IMR-90 (cell line): ENCODE measurements at regions not wholly inside any gene's neighbourhood (a gene's known extent, or its start where the extent isn't known, plus 50 kb on each side); places are given as distances from the start of the nearest gene placed in this dataset.

Source experiments
- ATAC-seq: fragments of 200-7000 bp; cut with Tn5 transposase; 2 replicates; pipeline ENCODE4 v1.9.1; 2020; ENCODE audit warnings: low read depth, mild to moderate bottlenecking, moderate library complexity
- BruUV-seq: library from RNA; stranded (reverse); fragments of 400-500 nt; replicated peaks from 2 replicates; lab custom pipeline; 2021; lab: Mats Ljungman, UMichigan
- CTCF ChIA-PET: fragments of 300-600 bp; formaldehyde crosslinking; extraction: SDS; loops from one replicate; lab custom pipeline; 2021; ENCODE audit warnings: antibody characterized with exemption; lab: Yijun Ruan, JAX
- POLR2A ChIA-PET: fragments of 300-600 bp; sonication (Branson Sonifier 250); formaldehyde crosslinking; loops from one replicate; lab custom pipeline; 2022; ENCODE audit warnings: antibody characterized with exemption; ENCODE audit not compliant: unreplicated experiment; lab: Charles Lee
- DNase-seq: peaks from one replicate; pipeline ENCODE4 v3.0.0; 2013
- H2AFZ ChIP-seq: replicated peaks from 2 replicates; pipeline ENCODE3; 2013; ENCODE audit warnings: low read length, mild to moderate bottlenecking; ENCODE audit not compliant: poor library complexity
- H2AK5ac ChIP-seq: 2 replicates; pipeline ENCODE4 v1.6.1; 2013; ENCODE audit warnings: low read depth, low read length, inconsistent platforms
- H2AK9ac ChIP-seq: replicated peaks from 2 replicates; pipeline ENCODE3; 2013; ENCODE audit warnings: mild to moderate bottlenecking, low read depth, low read length, moderate library complexity; ENCODE audit not compliant: poor library complexity
- H2BK120ac ChIP-seq: 2 replicates; pipeline ENCODE4 v1.6.1; 2013; ENCODE audit warnings: low read depth, low read length, inconsistent platforms
- H2BK15ac ChIP-seq: 3 replicates; pipeline ENCODE4 v1.6.1; 2013; ENCODE audit warnings: low read depth, low read length, inconsistent platforms
- H2BK20ac ChIP-seq: 2 replicates; pipeline ENCODE4 v1.6.1; 2013; ENCODE audit warnings: low read depth, mild to moderate bottlenecking, inconsistent platforms, low read length, moderate library complexity
- H2BK5ac ChIP-seq: 2 replicates; pipeline ENCODE4 v1.6.1; 2013; ENCODE audit warnings: mild to moderate bottlenecking, low read depth, low read length, inconsistent platforms; ENCODE audit not compliant: poor library complexity, severe bottlenecking
- H3K14ac ChIP-seq: replicated peaks from 2 replicates; pipeline ENCODE4 v1.6.1; 2013; ENCODE audit warnings: low read depth, low read length, inconsistent platforms
- H3K18ac ChIP-seq: 2 replicates; pipeline ENCODE4 v1.6.1; 2013; ENCODE audit warnings: low read depth, low read length, control low read depth
- H3K23ac ChIP-seq: 2 replicates; pipeline ENCODE4 v1.6.1; 2013; ENCODE audit warnings: low read depth, low read length, inconsistent platforms
- H3K27ac ChIP-seq: 2 replicates; pipeline ENCODE4 v1.5.1; 2013; ENCODE audit warnings: mild to moderate bottlenecking, control low read depth, low read length; ENCODE audit not compliant: insufficient read depth
- H3K27me3 ChIP-seq: 2 replicates; pipeline ENCODE4 v1.6.1; 2013; ENCODE audit warnings: low read length; ENCODE audit not compliant: control insufficient read depth, insufficient read depth
- H3K36me3 ChIP-seq: 2 replicates; pipeline ENCODE4 v1.6.1; 2013; ENCODE audit warnings: low read length, mixed read lengths; ENCODE audit not compliant: control insufficient read depth, insufficient read depth
- H3K4ac ChIP-seq: 2 replicates; pipeline ENCODE4 v1.6.1; 2013; ENCODE audit warnings: low read depth, low read length, inconsistent platforms
- H3K4me1 ChIP-seq: 2 replicates; pipeline ENCODE4 v1.6.1; 2013; ENCODE audit warnings: low read length, mixed read lengths; ENCODE audit not compliant: control insufficient read depth, insufficient read depth
- H3K4me2 ChIP-seq: 2 replicates; pipeline ENCODE4 v1.6.1; 2013; ENCODE audit warnings: low read depth, mild to moderate bottlenecking, control low read depth, low read length, moderate library complexity
- H3K4me3 ChIP-seq: 2 replicates; pipeline ENCODE4 v1.5.1; 2013; ENCODE audit warnings: low read depth, mild to moderate bottlenecking, control low read depth, low read length, moderate library complexity; ENCODE audit not compliant: insufficient read depth
- H3K56ac ChIP-seq: 2 replicates; pipeline ENCODE4 v1.6.1; 2013; ENCODE audit warnings: low read length, inconsistent platforms; ENCODE audit not compliant: insufficient read depth; ENCODE audit errors: extremely low read depth
- H3K79me1 ChIP-seq, 2 experiments: 2 replicates each; pipeline ENCODE4 v1.6.1; 2013; ENCODE audit warnings: low read length in 2 of 2, inconsistent platforms in 1 of 2, low read depth in 1 of 2
- H3K9ac ChIP-seq: 2 replicates; pipeline ENCODE4 v1.6.1; 2013; ENCODE audit warnings: low read depth, low read length, control low read depth
- H3K9me1 ChIP-seq: 2 replicates; pipeline ENCODE4 v1.6.1; 2013; ENCODE audit warnings: low read length, inconsistent platforms; ENCODE audit not compliant: insufficient read depth
- H3K9me3 ChIP-seq: 2 replicates; pipeline ENCODE4 v1.6.1; 2013; ENCODE audit warnings: low read length; ENCODE audit not compliant: control insufficient read depth, insufficient read depth
- H4K20me1 ChIP-seq: 2 replicates; pipeline ENCODE4 v1.6.1; 2013; ENCODE audit warnings: low read length, inconsistent platforms; ENCODE audit not compliant: insufficient read depth
- H4K5ac ChIP-seq: 2 replicates; pipeline ENCODE4 v1.6.1; 2013; ENCODE audit warnings: mild to moderate bottlenecking, low read depth, low read length, control low read depth
- H4K8ac ChIP-seq, 2 experiments: 2 replicates each; pipeline ENCODE4 v1.6.1; 2013; ENCODE audit warnings: low read depth in 2 of 2, low read length in 2 of 2, control low read depth in 1 of 2, inconsistent platforms in 1 of 2
- H4K91ac ChIP-seq: 2 replicates; pipeline ENCODE4 v1.6.1; 2013; ENCODE audit warnings: low read depth, low read length, inconsistent platforms; ENCODE audit not compliant: insufficient read depth
- BHLHE40 ChIP-seq: fragments of 150-350 bp; IDR thresholded peaks from 2 replicates; pipeline ENCODE4 v1.6.1; 2016; ENCODE audit warnings: mild to moderate bottlenecking, low read depth, low read length
- CTCF ChIP-seq: conservative IDR thresholded peaks from 2 replicates; pipeline ENCODE4 v1.5.1; 2012; ENCODE audit warnings: mild to moderate bottlenecking, low read depth, low read length, improper control_type of control experiment
- ELK1 ChIP-seq: fragments of 150-350 bp; IDR thresholded peaks from 2 replicates; pipeline ENCODE4 v1.6.1; 2016; ENCODE audit warnings: low read depth, mild to moderate bottlenecking, low read length, moderate library complexity, borderline replicate concordance
- MXI1 ChIP-seq: IDR thresholded peaks from 2 replicates; pipeline ENCODE4 v1.6.1; 2012; ENCODE audit warnings: low read depth, mild to moderate bottlenecking, low read length, moderate library complexity, borderline replicate concordance
- POLR2A ChIP-seq: IDR thresholded peaks from 2 replicates; pipeline ENCODE4 v1.6.1; 2012; ENCODE audit warnings: mild to moderate bottlenecking, low read depth, low read length
- RCOR1 ChIP-seq: IDR thresholded peaks from 2 replicates; pipeline ENCODE4 v1.6.1; 2012; ENCODE audit warnings: mild to moderate bottlenecking, low read length, improper control_type of control experiment; ENCODE audit not compliant: insufficient replicate concordance
- WGBS, 2 experiments: methylation state at CpG; one replicate each; pipeline versions ENCODE4 v1.1.5 to v1.1.7; 2013; ENCODE audit warnings: missing lambda C conversion rate in 2 of 2; ENCODE audit not compliant: insufficient read length in 1 of 2; ENCODE audit errors: extremely low coverage in 2 of 2; 5-methylcytosine and 5-hydroxymethylcytosine counted together
- dilution Hi-C: fragments of 300-500 bp; cut with HindIII; formaldehyde crosslinking; loops from one replicate; pipeline ENCODE4 v1.14.3; 2018; ENCODE audit warnings: low sequenced_read_pairs; ENCODE audit not compliant: unreplicated experiment
- in situ Hi-C: fragments of 300-500 bp; cut with MboI; formaldehyde crosslinking; loops from 3 replicates; pipeline ENCODE4 v1.14.3; 2019; ENCODE audit warnings: low sequenced_read_pairs, inconsistent platforms, mixed read lengths
- intact Hi-C: fragments of 100-400 bp; cut with micrococcal nuclease; formaldehyde crosslinking; loops from 2 replicates; pipeline ENCODE4 v1.10.0; 2022

- intact Hi-C loops (no loop called here), dilution Hi-C loops (no loop called here)
- TF ChIP-seq POLR2A = no peak
- no peak for TF ChIP-seq ELK1
- no peak for TF ChIP-seq CTCF
- no peak for TF ChIP-seq BHLHE40
- TF ChIP-seq RCOR1 = no peak
- TF ChIP-seq MXI1 = no peak
These were observed 121.2 kb upstream of the GUCY1A1 start for GRCh38 chr4:155545456-155545855.

More at GRCh38 chr4:155545456-155545855, 121.2 kb upstream of the GUCY1A1 start:
- Histone ChIP-seq H4K8ac (no peak overlapping the region), H2BK15ac (no peak overlapping the region), H3K36me3 (no peaks in the 10 kb centered on the region), H3K4me1 (peaks cover 5% of the 10 kb centered on the region), H3K56ac (no peak overlapping the region), H2BK20ac (no peak overlapping the region), H2AFZ (no peak overlapping the region), H4K5ac (no peak overlapping the region), H2AK5ac (no peak overlapping the region), H3K27me3 (no peaks in the 10 kb centered on the region), H2BK5ac (no peak overlapping the region), H3K9ac (no peak overlapping the region), H3K9me1 (no peaks in the 10 kb centered on the region; the same call in 1 of the 2 replicates), H2BK120ac (no peak overlapping the region), H3K14ac (no peak overlapping the region), H3K79me1 (no peaks in the 10 kb centered on the region), H4K91ac (no peak overlapping the region), H2AK9ac (no peak overlapping the region), H3K18ac (no peak overlapping the region), H3K27ac (no peak overlapping the region), H3K4ac (no peak overlapping the region), H3K23ac (no peak overlapping the region), H4K20me1 (no peaks in the 10 kb centered on the region), H3K9me3 (no peaks in the 10 kb centered on the region), H3K4me3 (no peak overlapping the region), H3K4me2 (no peak overlapping the region)
- DNase-seq (no peak), ATAC-seq (no peak)
- WGBS, 2 experiments = no CpG with 5 or more reads among the region's 2 CpGs
- in situ Hi-C loops = no loop called here
- CTCF ChIA-PET = interaction anchor here (0.5 kb wide), 1 partner anchor 408 kb away, joined by 3 read pairs; no protein-coding TSS in a partner anchor
- POLR2A ChIA-PET = no interaction called here
- BruUV-seq = no TSS peak
